ENCODE measurements at regions not wholly inside any gene's neighbourhood (a gene's known extent, or its start where the extent isn't known, plus 50 kb on each side); places are given as distances from the start of the nearest gene placed in this dataset.
A peak's percentile ranks its signal among the peaks of the same experiment; 100 is the strongest.
"Not testable (repeated sequence)": the region's sequence is repeated elsewhere in the genome, so short reads cannot be mapped to it uniquely, and the experiment has no call there.

GRCh38 chr4:189809241-189809735, 131.4 kb upstream of the FRG1 start:
- Histone ChIP-seq H3K27me3 (no peaks in the 10 kb centered on the region), H3K36me3 (no peaks in the 10 kb centered on the region), H3K4me1 (peaks cover 0 to 4% (median 0%) of the 10 kb centered on the region in 9 donors), H3K4me3 (peak overlapping the region in 1 of 10 donors; percentile 1), H3K27ac (peak overlapping the region in 1 of 10 donors; percentile 19), H3K9me3 (peaks cover 0 to 25% (median 0%) of the 10 kb centered on the region in 11 donors)
- DNase-seq: no peak
- no peak for ATAC-seq
- TF ChIP-seq CTCF (IDR thresholded peaks at IDR 0.05): no peak
- 69 to 89% methylated on average over 5 of the region's 5 CpGs for WGBS, 2 donors
- intact Hi-C loops (cut with DNase I): loop anchor here in 1 of 10 donors (10.0 kb wide), 1 partner anchor 96 kb away; no protein-coding TSS in a partner anchor

GRCh38 chr4:189809839-189810238, 130.8 kb upstream of the FRG1 start:
- intact Hi-C loops (cut with DNase I): loop anchor here in 1 of 10 donors (10.0 kb wide), 1 partner anchor 95 kb away; no protein-coding TSS in a partner anchor
- peaks cover 0 to 2% (median 0%) of the 10 kb centered on the region in 9 donors for H3K4me1 ChIP-seq
- no peak for ATAC-seq
- TF ChIP-seq CTCF (IDR thresholded peaks at IDR 0.05): no peak
- H3K9me3 ChIP-seq: peaks cover 0 to 25% (median 0%) of the 10 kb centered on the region in 11 donors
- no peaks in the 10 kb centered on the region for H3K36me3 ChIP-seq
- H3K4me3 ChIP-seq: peak overlapping the region in 4 of 10 donors; percentile 7 to 33 (median 26)
- 36 to 39% methylated on average over 9 of the region's 9 CpGs for WGBS, 2 donors
- H3K27ac ChIP-seq: peak overlapping the region in 2 of 10 donors; percentile 19 to 29
- no peak for DNase-seq
- H3K27me3 ChIP-seq: no peaks in the 10 kb centered on the region

GRCh38 chr4:189810318-189811181, 130.1 kb upstream of the FRG1 start:
- peak in 1 of 8 donors; percentile 63 for ATAC-seq
- Histone ChIP-seq H3K27ac (peak overlapping the region in 2 of 10 donors; percentile 19 to 29), H3K4me3 (peak overlapping the region in 4 of 10 donors; percentile 7 to 33 (median 26))

GRCh38 chr4:189815404-189816192, 125.1 kb upstream of the FRG1 start:
- H3K4me1 ChIP-seq: no peaks in the 10 kb centered on the region
- H3K27ac ChIP-seq: no peak overlapping the region
- H3K4me3 ChIP-seq: no peak overlapping the region
- no peaks in the 10 kb centered on the region for H3K9me3 ChIP-seq
- WGBS, 2 donors: 77 to 88% methylated on average over 4 of the region's 4 CpGs
- H3K27me3 ChIP-seq: no peaks in the 10 kb centered on the region
- DNase-seq: no peak
- intact Hi-C loops (cut with DNase I): no loop called here
- ATAC-seq: no peak
- H3K36me3 ChIP-seq: no peaks in the 10 kb centered on the region
- no peak for TF ChIP-seq CTCF (IDR thresholded peaks at IDR 0.05)

More at GRCh38 chr4:189810318-189811181, 130.1 kb upstream of the FRG1 start:
- WGBS, 2 donors: 26 to 65% methylated on average over 51 to 58 of the region's 75 CpGs
- H3K27me3 ChIP-seq; H3K36me3 ChIP-seq; intact Hi-C loops (cut with DNase I); H3K4me1 ChIP-seq; DNase-seq: not testable (repeated sequence)
- H3K9me3 ChIP-seq: peaks cover 0 to 23% (median 0%) of the 10 kb centered on the region in 11 donors
